Astrocyte (in vitro differentiated cells and primary cell): ENCODE measurements at regions not wholly inside any gene's neighbourhood (a gene's known extent, or its start where the extent isn't known, plus 50 kb on each side); places are given as distances from the start of the nearest gene placed in this dataset.
A peak's percentile ranks its signal among the peaks of the same experiment; 100 is the strongest.

Experiments used
- DNase-seq: peaks from one replicate; pipeline ENCODE4 v3.0.0-alpha.2; 2010; ENCODE audit warnings: low read depth
- FAIRE-seq: peaks from 2 replicates; lab custom pipeline; 2011; peaks lifted over from hg19 to GRCh38; lab: Jason Lieb, UNC
- H2AFZ ChIP-seq: 2 replicates; pipeline ENCODE4 v1.6.0; 2012; ENCODE audit warnings: low read depth, low read length, inconsistent platforms
- H3K27ac ChIP-seq: 2 replicates; pipeline ENCODE4 v1.5.1; 2011; ENCODE audit warnings: low read depth, low read length, inconsistent platforms
- H3K27me3 ChIP-seq: 2 replicates; pipeline ENCODE4 v1.6.0; 2011; ENCODE audit warnings: low read length, inconsistent platforms; ENCODE audit not compliant: insufficient read depth
- H3K36me3 ChIP-seq: 2 replicates; pipeline ENCODE4 v1.5.1; 2011; ENCODE audit warnings: low read length, inconsistent platforms; ENCODE audit not compliant: insufficient read depth
- H3K4me1 ChIP-seq: 2 replicates; pipeline ENCODE4 v1.5.1; 2011; ENCODE audit warnings: low read length, inconsistent platforms; ENCODE audit not compliant: insufficient read depth
- H3K4me2 ChIP-seq: 2 replicates; pipeline ENCODE4 v1.6.0; 2012; ENCODE audit warnings: low read length, inconsistent platforms
- H3K4me3 ChIP-seq: 2 replicates; pipeline ENCODE4 v1.5.1; 2011; ENCODE audit warnings: low read depth, mild to moderate bottlenecking, low read length, inconsistent platforms; ENCODE audit not compliant: insufficient read depth
- H3K79me2 ChIP-seq: 2 replicates; pipeline ENCODE4 v1.6.0; 2012; ENCODE audit warnings: mild to moderate bottlenecking, low read length, inconsistent platforms; ENCODE audit not compliant: insufficient read depth
- H3K9ac ChIP-seq: 2 replicates; pipeline ENCODE4 v1.6.0; 2012; ENCODE audit warnings: mild to moderate bottlenecking, low read length, inconsistent platforms
- H3K9me3 ChIP-seq: 2 replicates; pipeline ENCODE4 v1.5.1; 2012; ENCODE audit warnings: low read depth, mild to moderate bottlenecking, low read length, inconsistent platforms; ENCODE audit not compliant: insufficient read depth
- H4K20me1 ChIP-seq: 2 replicates; pipeline ENCODE4 v1.6.0; 2012; ENCODE audit warnings: low read length, inconsistent platforms; ENCODE audit not compliant: insufficient read depth
- H3K27ac Mint-ChIP-seq: one replicate; pipeline ENCODE4 v1.8.0; 2021; ENCODE audit warnings: mild to moderate bottlenecking, mixed read lengths; ENCODE audit not compliant: unreplicated experiment
- H3K27me3 Mint-ChIP-seq: one replicate; pipeline ENCODE4 v1.8.0; 2021; ENCODE audit warnings: low read depth, mixed read lengths; ENCODE audit not compliant: unreplicated experiment
- H3K36me3 Mint-ChIP-seq: one replicate; pipeline ENCODE4 v1.8.0; 2021; ENCODE audit warnings: low read depth, mixed read lengths; ENCODE audit not compliant: unreplicated experiment
- H3K4me1 Mint-ChIP-seq: one replicate; pipeline ENCODE4 v1.8.0; 2021; ENCODE audit warnings: low read depth, mixed read lengths; ENCODE audit not compliant: unreplicated experiment
- H3K4me3 Mint-ChIP-seq: one replicate; pipeline ENCODE4 v1.8.0; 2021; ENCODE audit warnings: mild to moderate bottlenecking, moderate library complexity, mixed read lengths; ENCODE audit not compliant: unreplicated experiment
- H3K9me3 Mint-ChIP-seq: one replicate; pipeline ENCODE4 v1.8.0; 2021; ENCODE audit warnings: mild to moderate bottlenecking, mixed read lengths; ENCODE audit not compliant: unreplicated experiment
- CTCF ChIP-seq: IDR thresholded peaks from 2 replicates; pipeline ENCODE4 v1.5.1; 2011; ENCODE audit warnings: low read depth, mild to moderate bottlenecking, inconsistent platforms, low read length, moderate library complexity; ENCODE audit not compliant: insufficient read depth
- EZH2 ChIP-seq: IDR thresholded peaks from 2 replicates; pipeline ENCODE4 v1.6.1; 2012; ENCODE audit warnings: mild to moderate bottlenecking, low read length, inconsistent platforms; ENCODE audit not compliant: insufficient read depth

GRCh38 chr4:24470666-24471485 lies 113.5 kb downstream of the DHX15 start:
- no peaks in the 10 kb centered on the region for H3K9me3 ChIP-seq
- peaks cover 10% of the 10 kb centered on the region for H3K27me3 ChIP-seq
- peak overlapping the region; percentile 62 for H3K4me3 ChIP-seq
- TF ChIP-seq EZH2 (no peak), CTCF (peak; percentile 19)
- H3K27ac ChIP-seq, result no peak overlapping the region
- no peaks in the 10 kb centered on the region for H4K20me1 ChIP-seq
- Mint-ChIP-seq H3K36me3 (no peaks in the 10 kb centered on the region), H3K27me3 (peaks cover 19% of the 10 kb centered on the region), H3K4me3 (peak overlapping the region; percentile 96), H3K9me3 (no peaks in the 10 kb centered on the region), H3K27ac (no peak overlapping the region), H3K4me1 (peaks cover 1% of the 10 kb centered on the region)
- no peak for FAIRE-seq
- DNase-seq, result peak; percentile 61
- H3K4me2 ChIP-seq, result peak overlapping the region; percentile 99
- H3K9ac ChIP-seq, result peak overlapping the region; percentile 56
- H2AFZ ChIP-seq, result peak overlapping the region; percentile 65
- H3K79me2 ChIP-seq, result no peaks in the 10 kb centered on the region
- H3K4me1 ChIP-seq, result peaks cover 19% of the 10 kb centered on the region
- H3K36me3 ChIP-seq, result no peaks in the 10 kb centered on the region

- H2AFZ ChIP-seq, result no peak overlapping the region
- no peaks in the 10 kb centered on the region for H3K9me3 ChIP-seq
- no peak for TF ChIP-seq EZH2
- no peak for TF ChIP-seq CTCF
- H3K4me2 ChIP-seq, result no peak overlapping the region
- no peak for FAIRE-seq
- Mint-ChIP-seq H3K9me3 (no peaks in the 10 kb centered on the region), H3K27ac (no peak overlapping the region), H3K4me1 (peaks cover 1% of the 10 kb centered on the region), H3K36me3 (no peaks in the 10 kb centered on the region), H3K4me3 (peak overlapping the region; percentile 21), H3K27me3 (peaks cover 22% of the 10 kb centered on the region)
- H3K27me3 ChIP-seq, result peaks cover 10% of the 10 kb centered on the region
- H3K4me1 ChIP-seq, result peaks cover 15% of the 10 kb centered on the region
- H3K36me3 ChIP-seq, result no peaks in the 10 kb centered on the region
- no peaks in the 10 kb centered on the region for H3K79me2 ChIP-seq
- no peak overlapping the region for H3K4me3 ChIP-seq
- no peak for DNase-seq
- H3K9ac ChIP-seq, result no peak overlapping the region
- no peak overlapping the region for H3K27ac ChIP-seq
- H4K20me1 ChIP-seq, result no peaks in the 10 kb centered on the region
These were observed 116.3 kb downstream of the DHX15 start for GRCh38 chr4:24468071-24468470.

- Histone ChIP-seq H3K79me2 (no peaks in the 10 kb centered on the region), H3K9ac (no peak overlapping the region), H3K9me3 (no peaks in the 10 kb centered on the region), H3K4me1 (peaks cover 4% of the 10 kb centered on the region), H3K4me2 (no peak overlapping the region), H2AFZ (no peak overlapping the region), H3K4me3 (no peak overlapping the region), H3K27ac (no peak overlapping the region), H3K27me3 (peaks cover 10% of the 10 kb centered on the region), H3K36me3 (no peaks in the 10 kb centered on the region), H4K20me1 (no peaks in the 10 kb centered on the region)
- FAIRE-seq (no peak), DNase-seq (no peak)
- peaks cover 34% of the 10 kb centered on the region for H3K27me3 Mint-ChIP-seq
- no peak overlapping the region for H3K27ac Mint-ChIP-seq
- peaks cover 4% of the 10 kb centered on the region for H3K4me1 Mint-ChIP-seq
- no peaks in the 10 kb centered on the region for H3K36me3 Mint-ChIP-seq
- no peaks in the 10 kb centered on the region for H3K9me3 Mint-ChIP-seq
- TF ChIP-seq EZH2, result no peak
- no peak for TF ChIP-seq CTCF
- H3K4me3 Mint-ChIP-seq, result no peak overlapping the region
These were observed 119.8 kb downstream of the DHX15 start for GRCh38 chr4:24464566-24464965.
